HG02610 (cell line): ENCODE measurements at regions not wholly inside any gene's neighbourhood (a gene's known extent, or its start where the extent isn't known, plus 50 kb on each side); places are given as distances from the start of the nearest gene placed in this dataset.
A peak's percentile ranks its signal among the peaks of the same experiment; 100 is the strongest.

ENCODE experiments used
- ATAC-seq: cut with Tn5 transposase; IDR thresholded peaks from one replicate; pipeline ENCODE4 v1.9.1; 2021; ENCODE audit warnings: mild to moderate bottlenecking, moderate library complexity; ENCODE audit not compliant: unreplicated experiment

DNA sequence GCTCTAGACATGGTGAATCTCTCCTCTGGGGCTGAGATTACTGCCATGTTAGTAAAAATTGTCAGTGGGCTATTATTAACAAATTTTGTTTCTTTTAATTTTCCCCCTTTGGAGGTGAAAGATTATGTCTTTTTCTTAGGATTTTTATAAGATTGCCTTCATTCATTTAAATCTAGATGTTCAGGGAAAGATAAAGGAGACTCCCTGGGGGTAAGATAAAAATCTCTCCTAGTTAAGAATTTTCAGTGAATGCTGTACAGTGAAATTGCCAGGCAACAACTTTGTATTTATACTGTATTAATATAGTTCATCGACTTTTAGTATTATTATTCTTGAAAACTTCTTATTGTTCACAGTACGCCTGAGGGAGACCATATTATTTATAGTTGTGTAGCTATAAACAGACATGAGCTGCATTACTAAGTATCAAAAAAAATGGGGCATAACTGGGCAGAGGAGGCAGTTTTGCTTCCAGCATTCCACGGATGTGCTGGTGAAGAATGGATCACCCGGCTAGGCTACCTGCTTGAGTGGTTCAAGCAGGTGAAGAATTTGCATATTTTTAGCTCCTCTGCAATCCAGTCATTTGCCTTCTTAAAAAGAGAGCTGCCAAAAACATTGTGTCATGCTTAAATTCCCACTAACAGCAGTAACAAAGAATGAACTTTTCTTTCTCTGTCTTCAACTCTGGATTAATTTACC is 552.1 kb downstream of the DNAJB9 start:
- ATAC-seq: no peak

GRCh38 chr7:109125001-109125400 is 555.3 kb downstream of the DNAJB9 start:
- ATAC-seq: no peak

GRCh38 chr7:109126404-109127050 is 556.9 kb downstream of the DNAJB9 start:
- ATAC-seq: no peak

GRCh38 chr7:109127145-109127544 is 557.5 kb downstream of the DNAJB9 start:
- no peak for ATAC-seq

GRCh38 chr7:109131141-109131540 is 561.5 kb downstream of the DNAJB9 start:
- no peak for ATAC-seq

- ATAC-seq: no peak
Observed at GRCh38 chr7:109136893-109137292, 567.2 kb downstream of the DNAJB9 start.

- ATAC-seq: no peak
Observed at GRCh38 chr7:109154748-109155147, 585.1 kb downstream of the DNAJB9 start.

- no peak for ATAC-seq
Observed at GRCh38 chr7:109158246-109158645, 588.6 kb downstream of the DNAJB9 start.

DNA sequence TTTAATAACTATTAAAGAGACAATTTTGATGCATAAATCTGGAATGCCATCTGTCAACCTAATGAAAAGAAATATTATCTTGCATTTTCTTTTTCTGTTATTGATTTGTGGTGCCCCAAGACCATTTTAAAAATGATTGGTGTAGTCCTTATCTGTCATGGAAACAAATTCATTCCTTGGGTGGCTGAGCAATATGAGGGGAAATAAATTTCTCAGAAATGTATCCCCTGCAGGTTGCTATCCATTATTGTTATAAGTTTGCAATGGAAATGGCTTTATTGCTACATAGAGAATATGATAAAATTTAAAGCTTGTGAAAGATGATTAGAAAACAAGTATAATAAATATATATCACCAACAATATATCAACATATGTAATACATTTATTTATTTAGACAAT is 607.0 kb downstream of the DNAJB9 start:
- ATAC-seq: no peak

- ATAC-seq: no peak
Observed at GRCh38 chr7:109178342-109178741, 608.7 kb downstream of the DNAJB9 start.

DNA sequence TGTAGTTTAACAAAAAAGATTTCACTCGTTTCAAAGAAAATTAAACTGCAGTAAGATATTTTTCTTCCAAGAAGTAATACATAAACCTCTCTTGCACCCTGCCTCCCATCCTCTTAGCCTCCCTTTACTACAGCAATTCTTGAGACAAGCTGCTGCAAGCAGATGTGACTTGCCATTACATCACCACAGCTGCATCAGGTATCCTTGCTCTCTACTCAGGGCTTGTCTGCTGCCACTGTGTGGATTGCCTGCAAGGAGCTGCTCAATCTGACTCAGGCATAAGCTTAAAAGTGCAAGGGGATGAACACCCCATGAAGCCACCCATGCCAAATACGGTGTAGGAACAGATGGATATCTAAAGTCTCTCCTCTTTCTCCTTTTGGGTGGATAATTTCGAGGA is 609.9 kb downstream of the DNAJB9 start:
- no peak for ATAC-seq

- no peak for ATAC-seq
Observed at GRCh38 chr7:109190766-109191398, 621.2 kb downstream of the DNAJB9 start.

DNA sequence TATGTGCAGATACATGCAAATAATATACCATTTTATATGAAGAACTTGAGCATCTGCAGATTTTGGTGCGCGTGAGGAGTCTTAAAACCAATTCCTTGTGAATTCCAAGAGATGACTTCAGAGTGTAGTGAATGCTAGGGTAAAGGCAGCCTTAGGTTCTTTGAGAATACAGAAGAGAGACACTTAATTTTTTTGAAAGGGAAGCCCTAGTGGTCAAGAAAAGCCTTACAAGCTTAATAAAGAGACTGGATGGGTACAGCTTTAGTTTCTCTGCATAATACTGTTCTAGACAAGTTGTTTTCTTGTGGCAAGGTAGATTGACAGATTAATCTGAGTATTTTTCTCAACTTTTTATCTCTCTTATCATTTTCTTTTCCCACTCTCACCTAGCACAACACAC is 636.5 kb downstream of the DNAJB9 start:
- no peak for ATAC-seq

DNA sequence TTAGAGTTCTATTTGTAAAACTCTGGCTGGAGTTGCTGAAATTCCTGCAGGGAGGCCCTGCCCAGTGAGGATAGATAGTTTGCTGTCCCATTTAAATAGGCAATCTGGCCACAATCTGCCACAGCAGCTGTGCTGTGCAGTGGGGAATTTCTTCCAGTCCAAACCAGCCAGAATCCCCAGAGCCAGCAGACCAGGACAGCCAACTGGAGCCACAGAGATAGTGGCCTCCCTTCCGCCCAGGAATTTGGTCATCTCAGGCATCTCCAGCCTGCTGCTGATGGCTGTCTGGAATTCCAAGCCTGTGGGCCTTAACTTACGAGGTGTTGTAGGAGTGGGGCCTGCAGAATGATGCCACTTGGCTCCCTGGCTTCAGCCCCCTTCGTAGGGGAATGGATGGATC is 643.4 kb downstream of the DNAJB9 start:
- no peak for ATAC-seq

DNA sequence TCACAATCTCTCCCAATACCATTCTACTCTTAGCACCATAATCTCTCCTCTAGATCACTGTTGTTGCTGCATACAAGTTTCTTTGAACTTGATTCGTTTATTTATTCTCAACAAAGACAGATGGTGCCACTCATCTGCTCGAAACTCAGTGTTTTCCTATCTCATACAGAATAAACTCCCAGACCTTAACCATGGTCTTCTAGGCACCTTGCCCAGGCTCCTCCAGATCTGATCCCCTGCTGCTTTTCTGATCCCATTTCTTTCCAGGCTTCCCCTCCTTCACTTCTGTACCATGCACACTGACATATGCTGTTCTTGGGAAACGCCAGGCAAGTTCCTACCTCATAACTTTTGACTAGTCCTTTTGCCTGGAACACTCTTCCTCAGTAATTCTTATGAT is 645.7 kb downstream of the DNAJB9 start:
- ATAC-seq: no peak

DNA sequence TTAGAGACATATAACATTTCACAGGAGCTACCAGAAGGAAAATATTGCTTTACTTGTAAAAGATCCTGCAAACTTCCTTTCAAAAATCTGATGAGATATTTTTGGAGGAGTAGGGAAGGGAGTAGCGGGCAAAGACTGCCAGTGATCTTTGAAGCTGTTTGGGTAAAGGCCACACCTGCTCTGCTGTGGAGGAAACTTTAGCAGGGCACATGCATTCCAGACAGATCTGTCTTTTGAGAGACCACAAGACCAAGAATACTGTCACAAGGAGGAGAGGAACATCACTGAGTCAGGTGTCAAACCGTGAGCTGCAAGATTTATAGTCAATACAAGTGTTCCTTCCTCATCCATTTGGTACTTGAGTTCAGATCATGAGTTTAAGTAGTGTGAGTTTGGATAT is 654.4 kb downstream of the DNAJB9 start:
- no peak for ATAC-seq

DNA sequence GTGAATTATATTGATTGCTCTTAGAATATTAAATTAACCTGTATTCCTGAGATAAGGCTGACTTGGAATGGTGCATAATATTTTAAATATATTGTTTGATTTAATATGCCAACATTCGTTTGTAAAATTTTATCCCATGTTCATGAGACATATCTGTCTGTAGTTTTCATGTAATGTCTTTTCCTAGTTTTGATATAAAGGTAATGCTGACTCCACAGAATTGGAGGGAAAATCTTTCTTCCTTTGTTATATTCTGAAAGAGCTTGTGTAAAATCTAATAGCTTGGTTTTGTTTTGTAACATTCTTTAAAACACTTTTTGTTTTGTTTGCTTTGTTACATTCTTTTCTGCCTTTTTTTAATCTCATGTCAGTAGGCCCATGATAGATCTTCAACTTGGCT is 657.0 kb downstream of the DNAJB9 start:
- no peak for ATAC-seq

- ATAC-seq: peak; percentile 90
Observed at GRCh38 chr7:109235316-109235715, 665.6 kb downstream of the DNAJB9 start.

- ATAC-seq: no peak
Observed at GRCh38 chr7:109246330-109247077, 676.8 kb downstream of the DNAJB9 start.

- no peak for ATAC-seq
Observed at GRCh38 chr7:109256762-109257560, 687.3 kb downstream of the DNAJB9 start.

- ATAC-seq: peak; percentile 60
Observed at GRCh38 chr7:109259151-109259550, 689.5 kb downstream of the DNAJB9 start.
